H9 (cell line): ENCODE measurements at regions not wholly inside any gene's neighbourhood (a gene's known extent, or its start where the extent isn't known, plus 50 kb on each side); places are given as distances from the start of the nearest gene placed in this dataset.
"Not testable (repeated sequence)": the region's sequence is repeated elsewhere in the genome, so short reads cannot be mapped to it uniquely, and the experiment has no call there.

Experiments used
- DNase-seq: peaks from one replicate; pipeline ENCODE4 v3.0.0-alpha.2; 2017
- H2AFZ ChIP-seq: one replicate; pipeline ENCODE4 v1.6.1; 2013; ENCODE audit warnings: mild to moderate bottlenecking, low read length, control low read depth, moderate library complexity
- H2AK5ac ChIP-seq: 2 replicates; pipeline ENCODE4 v1.6.1; 2013; ENCODE audit warnings: low read length, control low read depth, mixed read lengths; ENCODE audit not compliant: insufficient read length
- H2BK120ac ChIP-seq: one replicate; pipeline ENCODE4 v1.6.1; 2013; ENCODE audit warnings: low read depth, mild to moderate bottlenecking, low read length, control low read depth, inconsistent platforms; ENCODE audit not compliant: poor library complexity, severe bottlenecking
- H2BK12ac ChIP-seq: 2 replicates; pipeline ENCODE4 v1.6.1; 2013; ENCODE audit warnings: low read length, control low read depth, mixed read lengths, low read depth; ENCODE audit not compliant: insufficient read length
- H2BK15ac ChIP-seq: 2 replicates; pipeline ENCODE4 v1.6.1; 2013; ENCODE audit warnings: low read depth, low read length, control low read depth
- H2BK20ac ChIP-seq: one replicate; pipeline ENCODE4 v1.6.1; 2013; ENCODE audit warnings: low read depth, mild to moderate bottlenecking, low read length, control low read depth, inconsistent platforms; ENCODE audit not compliant: poor library complexity, severe bottlenecking
- H2BK5ac ChIP-seq: 2 replicates; pipeline ENCODE4 v1.6.1; 2013; ENCODE audit warnings: low read length, control low read depth, mixed read lengths; ENCODE audit not compliant: insufficient read length
- H3K14ac ChIP-seq: 2 replicates; pipeline ENCODE4 v1.6.1; 2013; ENCODE audit warnings: low read length, control low read depth; ENCODE audit not compliant: insufficient read depth
- H3K18ac ChIP-seq: 2 replicates; pipeline ENCODE4 v1.6.1; 2013; ENCODE audit warnings: low read depth, mild to moderate bottlenecking, mixed read lengths, low read length, control low read depth; ENCODE audit not compliant: insufficient read length
- H3K23ac ChIP-seq: 2 replicates; pipeline ENCODE4 v1.6.1; 2013; ENCODE audit warnings: low read length, control low read depth, mixed read lengths, low read depth; ENCODE audit not compliant: insufficient read length
- H3K23me2 ChIP-seq: 2 replicates; pipeline ENCODE4 v1.6.1; 2013; ENCODE audit warnings: low read depth, mild to moderate bottlenecking, mixed read lengths, low read length, control low read depth; ENCODE audit not compliant: insufficient read length, poor library complexity, severe bottlenecking
- H3K27ac ChIP-seq: 2 replicates; pipeline ENCODE4 v1.5.1; 2013; ENCODE audit warnings: low read length, control low read depth, mixed read lengths, low read depth; ENCODE audit not compliant: insufficient read length
- H3K27me3 ChIP-seq: 2 replicates; pipeline ENCODE4 v1.6.1; 2013; ENCODE audit warnings: low read length, control low read depth, inconsistent platforms; ENCODE audit not compliant: insufficient read depth
- H3K4ac ChIP-seq: 2 replicates; pipeline ENCODE4 v1.6.1; 2013; ENCODE audit warnings: low read depth, mild to moderate bottlenecking, control low read depth, inconsistent platforms, low read length, moderate library complexity
- H3K4me1 ChIP-seq: 2 replicates; pipeline ENCODE4 v1.6.1; 2013; ENCODE audit warnings: low read length, control low read depth, inconsistent platforms; ENCODE audit not compliant: insufficient read depth
- H3K4me2 ChIP-seq: 2 replicates; pipeline ENCODE4 v1.6.1; 2013; ENCODE audit warnings: low read length, control low read depth, mixed read lengths; ENCODE audit not compliant: insufficient read length, insufficient read depth
- H3K56ac ChIP-seq: 2 replicates; pipeline ENCODE4 v1.6.1; 2013; ENCODE audit warnings: low read depth, mild to moderate bottlenecking, mixed read lengths, low read length, control low read depth; ENCODE audit not compliant: insufficient read length
- H3K79me1 ChIP-seq: 2 replicates; pipeline ENCODE4 v1.6.1; 2013; ENCODE audit warnings: low read depth, mild to moderate bottlenecking, moderate library complexity, low read length, control low read depth, inconsistent platforms; ENCODE audit not compliant: insufficient read depth, poor library complexity, severe bottlenecking
- H3K79me2 ChIP-seq: 2 replicates; pipeline ENCODE4 v1.6.1; 2013; ENCODE audit warnings: low read length, control low read depth, inconsistent platforms; ENCODE audit not compliant: insufficient read depth
- H3K9ac ChIP-seq: 2 replicates; pipeline ENCODE4 v1.6.1; 2013; ENCODE audit warnings: low read length, control low read depth, mixed read lengths; ENCODE audit not compliant: insufficient read length; ENCODE audit errors: extremely low read depth
- H3K9me3 ChIP-seq: one replicate; pipeline ENCODE4 v1.6.1; 2013; ENCODE audit warnings: low read depth, low read length, inconsistent platforms; ENCODE audit not compliant: control insufficient read depth
- H3T11ph ChIP-seq: one replicate; pipeline ENCODE4 v1.6.1; 2013; ENCODE audit warnings: mild to moderate bottlenecking, low read length, control low read depth, inconsistent platforms
- H4K20me1 ChIP-seq: one replicate; pipeline ENCODE4 v1.6.1; 2013; ENCODE audit not compliant: control insufficient read depth, insufficient read length, insufficient read depth
- H4K5ac ChIP-seq: 2 replicates; pipeline ENCODE4 v1.6.1; 2013; ENCODE audit warnings: low read depth, mild to moderate bottlenecking, mixed read lengths, low read length, control low read depth; ENCODE audit not compliant: insufficient read length
- H4K8ac ChIP-seq: replicated peaks from 2 replicates; pipeline ENCODE4 v1.6.1; 2013; ENCODE audit warnings: low read length, control low read depth, mixed read lengths, low read depth; ENCODE audit not compliant: insufficient read length
- H4K91ac ChIP-seq: 2 replicates; pipeline ENCODE4 v1.6.1; 2013; ENCODE audit warnings: low read depth, mild to moderate bottlenecking, moderate library complexity, mixed read lengths, low read length, control low read depth; ENCODE audit not compliant: insufficient read length
- H3K27ac Mint-ChIP-seq, 3 experiments: 2 replicates in 2 of 3; 3 replicates in 1 of 3; pipeline ENCODE4 v1.8.0; 2020 to 2021; ENCODE audit warnings: mixed read lengths in 3 of 3, mild to moderate bottlenecking in 1 of 3, moderate library complexity in 1 of 3
- H3K27me3 Mint-ChIP-seq: 2 replicates; pipeline ENCODE4 v1.8.0; 2021; ENCODE audit warnings: low read depth, mild to moderate bottlenecking, moderate library complexity, mixed read lengths
- H3K36me3 Mint-ChIP-seq, 3 experiments: 2 replicates in 2 of 3; 3 replicates in 1 of 3; pipeline ENCODE4 v1.8.0; 2020 to 2021; ENCODE audit warnings: low read depth in 3 of 3, mixed read lengths in 3 of 3; ENCODE audit not compliant: insufficient read depth in 1 of 3
- H3K4me1 Mint-ChIP-seq, 2 experiments: 2 replicates each; pipeline ENCODE4 v1.8.0; 2020; ENCODE audit warnings: mixed read lengths in 2 of 2
- H3K4me3 Mint-ChIP-seq, 2 experiments: 2 replicates in 1 of 2; 3 replicates in 1 of 2; pipeline ENCODE4 v1.8.0; 2020 to 2021; ENCODE audit warnings: mild to moderate bottlenecking in 2 of 2, mixed read lengths in 2 of 2, moderate library complexity in 1 of 2
- H3K9me3 Mint-ChIP-seq, 2 experiments: 2 replicates in 1 of 2; 3 replicates in 1 of 2; pipeline ENCODE4 v1.8.0; 2020; ENCODE audit warnings: mild to moderate bottlenecking in 2 of 2, mixed read lengths in 2 of 2, moderate library complexity in 1 of 2
- WGBS: extraction: QIAGEN DNeasy Blood & Tissue Kit; methylation state at CpG from one replicate; pipeline ENCODE4 v1.1.7; 2013; ENCODE audit warnings: missing lambda C conversion rate, low lambda C conversion rate, mixed read lengths; ENCODE audit not compliant: insufficient read length; ENCODE audit errors: extremely low coverage; 5-methylcytosine and 5-hydroxymethylcytosine counted together

DNA sequence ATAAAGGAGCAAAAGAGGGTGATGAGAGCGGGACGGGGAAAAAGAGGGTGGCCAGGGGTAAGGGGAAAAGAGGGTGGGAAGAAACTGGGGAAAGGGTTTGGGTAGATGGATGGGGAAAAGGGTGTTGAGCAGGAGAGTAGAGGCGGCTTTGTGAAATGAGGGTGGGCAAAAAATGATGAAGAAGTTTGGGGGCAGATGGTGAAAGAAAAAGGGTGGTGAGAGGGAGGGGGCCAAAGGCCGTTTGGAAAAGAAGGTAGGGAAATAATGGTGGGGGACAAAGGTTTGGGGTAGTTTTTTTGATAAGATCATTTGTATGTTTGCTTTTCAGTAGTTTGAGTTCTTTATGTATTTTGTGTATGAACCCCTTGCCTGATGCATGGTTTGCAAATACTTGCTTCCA is 399.5 kb downstream of the KCNJ18 start:
- H3K14ac ChIP-seq, H3K36me3 Mint-ChIP-seq, H4K8ac ChIP-seq, H3K27ac Mint-ChIP-seq, H4K5ac ChIP-seq, H3K79me1 ChIP-seq, H3K23ac ChIP-seq, DNase-seq, H3K27me3 Mint-ChIP-seq, H3K9me3 ChIP-seq, H3K79me2 ChIP-seq, H2AK5ac ChIP-seq, H2BK5ac ChIP-seq, H2BK15ac ChIP-seq, H4K20me1 ChIP-seq, H3K23me2 ChIP-seq, H2BK12ac ChIP-seq, H3K27me3 ChIP-seq, H3T11ph ChIP-seq, H3K4me3 Mint-ChIP-seq, H2AFZ ChIP-seq, H3K27ac ChIP-seq, H3K18ac ChIP-seq, H3K4me1 ChIP-seq, H3K9ac ChIP-seq, H4K91ac ChIP-seq, H3K56ac ChIP-seq, H2BK20ac ChIP-seq, H3K4me2 ChIP-seq, H2BK120ac ChIP-seq, H3K4me1 Mint-ChIP-seq, H3K4ac ChIP-seq: not testable (repeated sequence)
- peaks cover 38 to 59% of the 10 kb centered on the region in 2 experiments for H3K9me3 Mint-ChIP-seq
- no CpG with 5 or more reads among the region's 4 CpGs for WGBS

DNA sequence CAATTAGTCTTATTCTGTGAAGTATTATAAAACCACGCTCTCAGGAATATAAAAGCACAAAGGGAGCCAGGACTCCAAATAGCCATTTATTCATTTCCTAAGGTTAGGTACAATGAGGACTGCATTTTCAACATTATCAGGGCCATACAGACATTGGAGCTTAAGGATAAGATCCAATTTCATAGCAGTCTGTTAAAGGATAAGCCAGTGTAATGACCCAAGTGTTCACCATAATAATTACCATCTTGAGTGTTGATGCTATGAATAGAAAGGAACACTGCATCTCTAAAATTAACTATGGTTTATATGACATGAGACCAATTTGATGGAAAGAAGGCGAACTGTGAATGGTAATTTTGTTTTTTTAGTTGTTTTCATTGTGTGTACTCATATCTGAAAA is 403.1 kb downstream of the KCNJ18 start:
- not testable (repeated sequence) for H3K14ac ChIP-seq

More for the DNA sequence above, 403.1 kb downstream of the KCNJ18 start:
- H3K27me3 ChIP-seq, H2AK5ac ChIP-seq, H3T11ph ChIP-seq, H3K9me3 ChIP-seq, H2BK5ac ChIP-seq, H3K79me1 ChIP-seq, H2BK15ac ChIP-seq, H3K4ac ChIP-seq, H2BK12ac ChIP-seq, H3K27ac ChIP-seq, H2BK20ac ChIP-seq, H2BK120ac ChIP-seq, H3K4me3 Mint-ChIP-seq, H3K79me2 ChIP-seq, H3K36me3 Mint-ChIP-seq, H3K27ac Mint-ChIP-seq, H4K20me1 ChIP-seq, H3K27me3 Mint-ChIP-seq, H4K91ac ChIP-seq, H3K4me1 ChIP-seq, H3K23me2 ChIP-seq, H3K23ac ChIP-seq, H3K18ac ChIP-seq, H2AFZ ChIP-seq, H3K4me1 Mint-ChIP-seq, H4K5ac ChIP-seq, H3K9ac ChIP-seq, H3K4me2 ChIP-seq, H4K8ac ChIP-seq, H3K56ac ChIP-seq, DNase-seq: not testable (repeated sequence)
- WGBS, result no CpG with 5 or more reads among the region's 2 CpGs
- H3K9me3 Mint-ChIP-seq, result peaks cover 27 to 50% of the 10 kb centered on the region in 2 experiments
